ENCODE measurements at regions not wholly inside any gene's neighbourhood (a gene's known extent, or its start where the extent isn't known, plus 50 kb on each side); places are given as distances from the start of the nearest gene placed in this dataset.

DNA sequence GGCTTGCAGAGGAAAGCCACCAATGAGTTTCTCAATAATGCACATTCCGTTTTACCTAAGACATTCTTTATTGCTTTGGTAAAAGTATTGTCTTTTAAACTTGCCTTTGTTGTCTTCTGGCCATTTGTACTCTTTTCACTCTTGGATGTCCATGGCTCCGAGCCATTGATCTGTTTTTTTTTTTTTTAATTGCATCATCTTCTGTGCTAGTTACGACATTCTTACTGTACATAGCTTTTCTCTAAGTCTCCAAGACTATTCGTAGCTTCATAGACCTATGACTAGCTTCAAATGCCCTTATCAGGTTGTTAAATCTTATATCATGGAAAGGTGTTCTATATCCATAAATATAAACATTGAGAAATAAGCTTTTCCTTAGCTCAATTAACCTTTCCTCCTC is 1522.6 kb downstream of the FAM181B start:
- TF ChIP-seq, protein P1, sequence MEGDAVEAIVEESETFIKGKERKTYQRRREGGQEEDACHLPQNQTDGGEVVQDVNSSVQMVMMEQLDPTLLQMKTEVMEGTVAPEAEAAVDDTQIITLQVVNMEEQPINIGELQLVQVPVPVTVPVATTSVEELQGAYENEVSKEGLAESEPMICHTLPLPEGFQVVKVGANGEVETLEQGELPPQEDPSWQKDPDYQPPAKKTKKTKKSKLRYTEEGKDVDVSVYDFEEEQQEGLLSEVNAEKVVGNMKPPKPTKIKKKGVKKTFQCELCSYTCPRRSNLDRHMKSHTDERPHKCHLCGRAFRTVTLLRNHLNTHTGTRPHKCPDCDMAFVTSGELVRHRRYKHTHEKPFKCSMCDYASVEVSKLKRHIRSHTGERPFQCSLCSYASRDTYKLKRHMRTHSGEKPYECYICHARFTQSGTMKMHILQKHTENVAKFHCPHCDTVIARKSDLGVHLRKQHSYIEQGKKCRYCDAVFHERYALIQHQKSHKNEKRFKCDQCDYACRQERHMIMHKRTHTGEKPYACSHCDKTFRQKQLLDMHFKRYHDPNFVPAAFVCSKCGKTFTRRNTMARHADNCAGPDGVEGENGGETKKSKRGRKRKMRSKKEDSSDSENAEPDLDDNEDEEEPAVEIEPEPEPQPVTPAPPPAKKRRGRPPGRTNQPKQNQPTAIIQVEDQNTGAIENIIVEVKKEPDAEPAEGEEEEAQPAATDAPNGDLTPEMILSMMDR (IDR thresholded peaks at IDR 0.05), result no peak

DNA sequence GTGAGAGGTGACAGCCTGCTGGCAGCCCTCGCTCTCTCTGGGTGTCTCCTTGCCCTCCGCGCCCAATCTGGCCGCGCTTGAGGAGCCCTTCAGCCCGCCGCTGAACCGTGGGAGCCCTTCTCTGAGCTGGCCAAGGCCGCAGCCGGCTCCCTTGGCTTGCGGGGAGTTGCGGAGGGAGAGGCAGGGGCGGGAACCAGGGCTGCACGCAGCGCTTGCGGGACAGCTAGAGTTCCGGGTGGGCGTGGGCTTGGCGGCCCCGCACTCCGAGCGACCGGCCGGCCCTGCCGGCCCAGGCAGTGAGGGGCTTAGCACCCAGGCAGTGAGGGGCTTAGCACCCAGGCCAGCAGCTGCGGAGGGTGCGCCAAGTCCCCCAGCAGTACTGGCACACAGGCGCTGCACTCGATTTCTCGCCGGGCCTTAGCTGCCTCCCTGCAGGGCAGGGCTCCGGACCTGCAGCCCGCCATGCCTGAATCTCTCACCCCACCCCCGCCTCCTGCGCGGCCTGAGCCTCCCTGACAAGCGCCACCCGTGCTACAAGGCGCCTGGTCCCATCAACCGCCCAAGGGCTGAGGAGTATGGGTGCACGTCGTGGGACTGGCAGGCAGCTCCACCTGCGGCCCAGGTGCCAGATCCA is 1526.1 kb downstream of the FAM181B start:
- TF ChIP-seq, protein P1 (IDR thresholded peaks at IDR 0.05), result no peak

DNA sequence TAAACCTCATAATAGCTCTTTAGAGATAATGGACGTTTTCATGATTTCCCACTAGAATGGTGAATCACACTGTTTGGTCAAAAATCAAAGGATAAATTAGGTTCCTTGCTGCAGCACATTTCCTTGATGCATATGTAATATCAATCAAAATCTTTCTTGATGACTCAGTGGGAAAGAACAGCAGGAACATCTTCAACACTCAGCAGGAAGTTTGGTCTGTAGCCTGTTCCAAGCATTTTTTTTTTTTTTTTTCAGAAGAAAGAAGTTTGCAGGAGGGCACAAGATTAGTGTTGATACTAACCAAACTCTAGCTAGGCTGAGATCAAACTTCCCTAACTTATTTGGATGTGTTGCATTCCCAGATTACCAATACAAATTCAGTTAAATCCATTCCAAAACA is 1529.8 kb downstream of the FAM181B start:
- TF ChIP-seq, protein P1 (IDR thresholded peaks at IDR 0.05), result no peak

DNA sequence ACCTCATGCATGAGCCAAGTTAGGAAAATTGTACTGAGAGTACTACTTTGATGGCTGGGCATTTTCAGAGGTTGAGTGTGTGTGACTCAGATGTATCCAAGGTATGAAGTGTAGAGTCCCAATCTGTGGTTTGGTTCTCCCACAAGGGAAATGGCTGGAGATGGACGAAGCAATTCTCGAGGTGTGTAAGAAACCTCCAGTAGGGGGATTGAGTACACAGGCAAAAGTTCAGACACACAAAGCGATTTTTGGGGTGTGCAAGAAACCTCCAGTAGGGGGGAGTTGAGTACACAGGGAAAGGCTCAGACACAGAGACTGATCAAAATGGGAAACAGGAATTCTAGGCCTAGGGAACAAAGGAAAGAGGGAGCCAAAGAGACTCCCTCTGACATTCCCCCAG is 1536.3 kb downstream of the FAM181B start:
- TF ChIP-seq, protein P1 (IDR thresholded peaks at IDR 0.05), result no peak

DNA sequence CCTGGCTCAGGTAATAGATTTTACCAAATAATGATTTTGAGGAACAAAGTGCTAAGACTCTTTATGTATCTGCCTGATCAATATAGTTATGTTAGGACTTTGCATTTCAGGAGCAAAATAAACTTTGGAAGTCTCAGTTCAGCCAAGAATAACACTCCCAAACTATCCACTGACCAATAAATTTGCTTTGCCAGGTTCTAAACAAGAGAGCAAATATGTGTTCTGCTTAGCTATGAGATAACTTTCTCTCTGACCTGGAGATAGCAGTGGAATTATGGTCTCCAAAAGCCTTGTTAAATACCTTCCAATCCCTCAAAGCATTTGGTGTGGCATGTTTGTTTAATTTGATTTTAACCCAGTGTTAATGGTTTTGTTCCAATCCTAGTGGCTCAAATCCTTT is 1541.1 kb downstream of the FAM181B start:
- TF ChIP-seq, protein P1 (IDR thresholded peaks at IDR 0.05), result no peak

DNA sequence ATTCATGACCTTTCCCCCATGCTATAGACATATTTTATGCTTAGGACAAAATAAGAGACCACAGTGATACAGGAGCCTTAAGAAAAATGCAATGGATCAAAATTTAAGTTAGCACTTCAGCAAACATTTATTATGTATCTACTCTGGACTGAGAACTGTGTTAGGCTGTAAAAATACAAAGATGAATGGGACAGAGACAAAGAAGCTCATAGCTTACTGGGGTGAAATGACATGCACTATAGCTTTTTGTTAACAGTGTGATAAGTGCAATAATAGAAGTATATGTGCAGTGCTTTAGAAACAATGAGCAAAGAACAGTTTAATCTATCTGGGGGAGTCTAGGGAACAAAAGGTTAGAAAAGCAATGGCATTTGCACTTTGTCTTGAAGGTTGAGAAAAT is 1543.1 kb downstream of the FAM181B start:
- TF ChIP-seq, protein P1 (IDR thresholded peaks at IDR 0.05), result no peak

DNA sequence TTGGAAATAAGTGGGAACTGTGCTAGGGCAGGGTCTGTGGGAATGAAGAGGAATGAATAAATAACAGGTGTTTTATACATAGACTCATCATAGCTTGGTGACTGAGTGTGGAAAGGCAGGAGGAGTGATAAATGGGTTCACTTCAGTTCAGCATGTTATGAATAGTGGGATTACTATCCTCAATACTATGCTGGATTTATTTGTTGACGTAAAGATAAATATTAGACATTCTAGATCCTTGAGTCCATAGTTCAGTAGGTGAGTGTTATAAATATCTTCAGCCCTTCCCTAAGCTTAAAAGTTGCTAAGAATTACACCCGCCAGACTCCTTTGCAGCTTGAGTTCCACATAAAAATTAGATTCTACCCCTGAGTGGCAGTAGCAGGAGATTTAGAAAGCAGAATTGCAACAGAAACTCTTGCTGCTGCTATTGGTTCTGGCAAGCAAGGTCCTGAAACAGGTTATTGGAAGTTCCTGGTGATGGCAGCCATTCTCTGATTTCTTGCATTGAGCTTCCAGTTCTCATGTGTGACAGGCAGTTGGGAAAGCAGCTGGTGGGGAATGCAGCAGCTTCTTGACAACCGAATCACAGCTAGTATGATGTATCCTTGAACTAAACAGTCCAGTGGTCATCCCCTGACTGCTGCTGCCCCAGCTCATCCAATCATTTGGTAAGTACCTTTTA is 1558.9 kb downstream of the FAM181B start:
- TF ChIP-seq, protein P1 (IDR thresholded peaks at IDR 0.05), result no peak
